HCT116 (cell line): ENCODE measurements at regions not wholly inside any gene's neighbourhood (a gene's known extent, or its start where the extent isn't known, plus 50 kb on each side); places are given as distances from the start of the nearest gene placed in this dataset.

ENCODE experiments used
- ATAC-seq: fragments of 200-7000 bp; cut with Tn5 transposase; 2 replicates; pipeline ENCODE4 v1.9.1; 2020; ENCODE audit warnings: mild to moderate bottlenecking, moderate library complexity
- BruUV-seq: library from RNA; stranded (reverse); fragments of 400-500 nt; replicated peaks from 2 replicates; lab custom pipeline; 2021; lab: Mats Ljungman, UMichigan
- CTCF ChIA-PET: fragments of 300-600 bp; sonication (Branson Sonifier 250); formaldehyde crosslinking; loops from one replicate; lab custom pipeline; 2021; ENCODE audit warnings: antibody characterized with exemption; lab: Charles Lee
- POLR2A ChIA-PET: fragments of 300-600, 350-600 bp; sonication (Branson Sonifier 250); formaldehyde crosslinking; loops from one replicate; lab custom pipeline; 2021; ENCODE audit warnings: antibody characterized with exemption; lab: Charles Lee
- RAD21 ChIA-PET, 2 experiments: fragments of 300-600 bp; sonication (Branson Sonifier 250); formaldehyde crosslinking; loops; one replicate each; lab custom pipeline; 2023; ENCODE audit warnings: low total read pairs in 2 of 2; ENCODE audit not compliant: uncharacterized antibody in 2 of 2, unreplicated experiment in 2 of 2, low non-redundant PET in 1 of 2; lab: Charles Lee
- DNase-seq: peaks from one replicate; pipeline ENCODE4 v3.0.0-alpha.2; 2010; ENCODE audit warnings: low read depth, low spot score
- H2AFZ ChIP-seq: fragments of 200-600 bp; shearing (Covaris generic), sonication (generic); 2 replicates; pipeline ENCODE4 v1.6.1; 2017; ENCODE audit warnings: low read depth, mixed run types, mixed read lengths, antibody characterized with exemption, low read length; ENCODE audit not compliant: poor library complexity, severe bottlenecking
- H3K27ac ChIP-seq: 2 replicates; pipeline ENCODE4 v1.5.1; 2012; ENCODE audit warnings: low read depth, low read length
- H3K27me3 ChIP-seq: fragments of 200-600 bp; sonication (generic); 2 replicates; pipeline ENCODE4 v1.6.1; 2016; ENCODE audit warnings: mixed run types, low read length, mixed read lengths; ENCODE audit not compliant: insufficient read depth
- H3K36me3 ChIP-seq, 2 experiments: fragments of 200-500 bp in 1 of 2; fragments of 200-600 bp in 1 of 2; sonication (Bioruptor generic) in 1 of 2; sonication (generic) in 1 of 2; 2 replicates each; pipeline versions ENCODE4 v1.5.1 to v1.6.1; 2014 to 2016; ENCODE audit warnings: low read length in 2 of 2, inconsistent platforms in 1 of 2, mixed read lengths in 1 of 2, mixed run types in 1 of 2; ENCODE audit not compliant: insufficient read depth in 2 of 2, control insufficient read depth in 1 of 2
- H3K4me1 ChIP-seq, 2 experiments: fragments of 200-600 bp in 1 of 2; sonication (generic) in 1 of 2; 2 replicates each; pipeline versions ENCODE4 v1.5.1 to v1.6.1; 2012 to 2017; ENCODE audit warnings: low read length in 2 of 2, inconsistent platforms in 1 of 2, mild to moderate bottlenecking in 1 of 2, mixed read lengths in 1 of 2, mixed run types in 1 of 2, moderate library complexity in 1 of 2; ENCODE audit not compliant: insufficient read depth in 2 of 2, control insufficient read depth in 1 of 2
- H3K4me2 ChIP-seq: fragments of 200-600 bp; sonication (generic); 2 replicates; pipeline ENCODE4 v1.6.1; 2017; ENCODE audit warnings: mixed run types, low read length, mixed read lengths
- H3K4me3 ChIP-seq, 2 experiments: fragments of 200-600 bp in 1 of 2; sonication (generic) in 1 of 2; replicated peaks in 1 of 2; 2 replicates each; pipeline ENCODE4 v1.5.1; 2011 to 2016; ENCODE audit warnings: low read length in 2 of 2, control low read depth in 1 of 2, low read depth in 1 of 2, mild to moderate bottlenecking in 1 of 2, mixed read lengths in 1 of 2, mixed run types in 1 of 2
- H3K79me2 ChIP-seq: fragments of 200-600 bp; sonication (generic); 2 replicates; pipeline ENCODE4 v1.6.1; 2017; ENCODE audit warnings: mild to moderate bottlenecking, mixed run types, low read length, moderate library complexity, mixed read lengths; ENCODE audit not compliant: insufficient read depth
- H3K9ac ChIP-seq: fragments of 200-600 bp; sonication (generic); 2 replicates; pipeline ENCODE4 v1.6.1; 2016; ENCODE audit warnings: low read length, mixed read lengths
- H3K9me2 ChIP-seq: fragments of 200-600 bp; sonication (generic), shearing (Covaris generic); 2 replicates; pipeline ENCODE4 v1.6.1; 2017; ENCODE audit warnings: mixed run types, mild to moderate bottlenecking, moderate library complexity; ENCODE audit not compliant: insufficient read depth
- H3K9me3 ChIP-seq, 2 experiments: fragments of 200-500 bp in 1 of 2; fragments of 200-600 bp in 1 of 2; sonication (Bioruptor generic) in 1 of 2; sonication (generic) in 1 of 2; 2 replicates each; pipeline ENCODE4 v1.6.1; 2014 to 2017; ENCODE audit warnings: low read length in 2 of 2, mixed read lengths in 2 of 2, inconsistent platforms in 1 of 2, low read depth in 1 of 2, mild to moderate bottlenecking in 1 of 2, mixed run types in 1 of 2, moderate library complexity in 1 of 2; ENCODE audit not compliant: control insufficient read depth in 1 of 2, insufficient read depth in 1 of 2
- H4K20me1 ChIP-seq: fragments of 200-600 bp; sonication (generic), shearing (Covaris generic); 2 replicates; pipeline ENCODE4 v1.6.1; 2017; ENCODE audit warnings: mixed run types, mild to moderate bottlenecking, moderate library complexity; ENCODE audit not compliant: insufficient read depth
- CBX3 ChIP-seq: IDR thresholded peaks from 2 replicates; pipeline ENCODE4 v1.6.1; 2012; ENCODE audit warnings: low read depth
- CEBPB ChIP-seq: IDR thresholded peaks from 2 replicates; pipeline ENCODE4 v1.6.1; 2012; ENCODE audit warnings: low read depth
- CTCF ChIP-seq, 3 experiments: fragments of 200-600 bp in 1 of 3; sonication (generic) in 1 of 3; IDR thresholded peaks in 2 of 3; conservative IDR thresholded peaks in 1 of 3; 2 replicates each; pipeline ENCODE4 v1.5.1; 2012 to 2017; ENCODE audit warnings: low read depth in 2 of 3, low read length in 2 of 3, antibody characterized with exemption in 1 of 3, borderline replicate concordance in 1 of 3, control low read depth in 1 of 3, mild to moderate bottlenecking in 1 of 3, mixed read lengths in 1 of 3, mixed run types in 1 of 3, moderate library complexity in 1 of 3; ENCODE audit not compliant: insufficient read depth in 1 of 3
- EGR1 ChIP-seq: IDR thresholded peaks from 2 replicates; pipeline ENCODE4 v1.6.1; 2012; ENCODE audit warnings: low read depth
- ELF1 ChIP-seq: IDR thresholded peaks from 2 replicates; pipeline ENCODE4 v1.6.1; 2012; ENCODE audit warnings: low read depth, borderline replicate concordance
- JUND ChIP-seq: IDR thresholded peaks from 2 replicates; pipeline ENCODE4 v1.6.1; 2012
- MAX ChIP-seq: IDR thresholded peaks from 2 replicates; pipeline ENCODE4 v1.6.1; 2012
- POLR2A ChIP-seq: IDR thresholded peaks from 2 replicates; pipeline ENCODE4 v1.7.0; 2011; ENCODE audit warnings: borderline replicate concordance; ENCODE audit not compliant: insufficient read depth, insufficient read length; ENCODE audit errors: extremely low read depth
- POLR2AphosphoS5 ChIP-seq: IDR thresholded peaks from 2 replicates; pipeline ENCODE4 v1.6.1; 2011; ENCODE audit warnings: mild to moderate bottlenecking, low read depth, low read length, moderate library complexity
- RAD21 ChIP-seq: IDR thresholded peaks from 2 replicates; pipeline ENCODE4 v1.6.1; 2012; ENCODE audit warnings: low read depth, mild to moderate bottlenecking
- SIN3A ChIP-seq: IDR thresholded peaks from 2 replicates; pipeline ENCODE4 v1.6.1; 2012; ENCODE audit warnings: low read depth
- SP1 ChIP-seq: IDR thresholded peaks from 2 replicates; pipeline ENCODE4 v1.6.1; 2012; ENCODE audit warnings: low read depth
- YY1 ChIP-seq: IDR thresholded peaks from 2 replicates; pipeline ENCODE4 v1.6.1; 2011; ENCODE audit warnings: low read length, low read depth, moderate library complexity, mild to moderate bottlenecking; ENCODE audit not compliant: insufficient replicate concordance; ENCODE audit errors: extremely low read depth
- ZBTB33 ChIP-seq: IDR thresholded peaks from 2 replicates; pipeline ENCODE4 v1.6.1; 2011; ENCODE audit warnings: mild to moderate bottlenecking, low read length, moderate library complexity; ENCODE audit not compliant: insufficient replicate concordance; ENCODE audit errors: extremely low read depth
- ZFX ChIP-seq: fragments of 450-650 bp; IDR thresholded peaks from 2 replicates; pipeline ENCODE4 v1.6.1; 2017
- intact Hi-C: fragments of 100-400 bp; cut with micrococcal nuclease; formaldehyde crosslinking; loops from 2 replicates; pipeline ENCODE4 v1.10.0; 2022

- intact Hi-C loops, result no loop called here
- H3K9me3 ChIP-seq, result no peaks in the 10 kb centered on the region
- no peak for DNase-seq
- H3K9me2 ChIP-seq, result no peaks in the 10 kb centered on the region
- POLR2A ChIA-PET, result no interaction called here
- H2AFZ ChIP-seq, result no peak overlapping the region
- no peak for TF ChIP-seq CTCF (IDR thresholded peaks at IDR 0.05 in 2 of 3, conservative IDR thresholded peaks at IDR 0.05 in 1 of 3; ENCODE audit: borderline replicate concordance in 1 of 3, insufficient read depth in 1 of 3, low read depth in 2 of 3, low read length in 2 of 3)
- TF ChIP-seq YY1, result no peak
- TF ChIP-seq ZFX, result no peak
- H4K20me1 ChIP-seq, result no peaks in the 10 kb centered on the region
- H3K36me3 ChIP-seq, result no peaks in the 10 kb centered on the region
- CTCF ChIA-PET, result no interaction called here
- H3K27ac ChIP-seq, result no peak overlapping the region
- no peaks in the 10 kb centered on the region for H3K79me2 ChIP-seq
- no peak for ATAC-seq
- peaks cover 0 to 15% of the 10 kb centered on the region in 2 experiments; a peak in 2 of 4 replicates for H3K4me1 ChIP-seq
- H3K27me3 ChIP-seq, result peaks cover 5% of the 10 kb centered on the region; the same call in 1 of the 2 replicates
- RAD21 ChIA-PET, result no interaction called here
- H3K9ac ChIP-seq, result no peak overlapping the region
- H3K4me3 ChIP-seq, result no peak overlapping the region
- no peak overlapping the region for H3K4me2 ChIP-seq
- no TSS peak for BruUV-seq
Measured at GRCh38 chr13:111906816-111907215, 160.1 kb upstream of the SOX1 start.

GRCh38 chr13:111907341-111907880, 159.5 kb upstream of the SOX1 start:
- BruUV-seq, result no TSS peak
- ChIA-PET POLR2A (no interaction called here), CTCF (no interaction called here), RAD21 (no interaction called here)
- no peaks in the 10 kb centered on the region for H3K9me2 ChIP-seq
- ATAC-seq (no peak), DNase-seq (no peak)
- no peaks in the 10 kb centered on the region for H4K20me1 ChIP-seq
- no peaks in the 10 kb centered on the region for H3K9me3 ChIP-seq
- H3K27me3 ChIP-seq, result peaks cover 9% of the 10 kb centered on the region
- no peaks in the 10 kb centered on the region for H3K36me3 ChIP-seq
- H3K4me2 ChIP-seq, result no peak overlapping the region
- H3K9ac ChIP-seq, result no peak overlapping the region
- H2AFZ ChIP-seq, result no peak overlapping the region
- intact Hi-C loops, result no loop called here
- H3K79me2 ChIP-seq, result no peaks in the 10 kb centered on the region
- no peak overlapping the region for H3K27ac ChIP-seq
- H3K4me1 ChIP-seq, result peaks cover 0 to 15% of the 10 kb centered on the region in 2 experiments; a peak in 2 of 4 replicates
- no peak overlapping the region for H3K4me3 ChIP-seq
- TF ChIP-seq EGR1 (no peak), ZFX (no peak), JUND (no peak), POLR2A (no peak), YY1 (no peak), ZBTB33 (no peak), SIN3A (no peak), MAX (no peak), POLR2AphosphoS5 (no peak), ELF1 (no peak), CBX3 (no peak), CEBPB (no peak), SP1 (no peak), RAD21 (no peak)
